CD4-positive, alpha-beta T cell treated with Interleukin-2 at 100 ng/mL for 4 hours (primary cell): ENCODE measurements at regions not wholly inside any gene's neighbourhood (a gene's known extent, or its start where the extent isn't known, plus 50 kb on each side); places are given as distances from the start of the nearest gene placed in this dataset.
A peak's percentile ranks its signal among the peaks of the same experiment; 100 is the strongest.

Experiments used
- DNase-seq: peaks from one replicate; pipeline ENCODE4 v3.0.0-alpha.2; 2020; ENCODE audit warnings: low spot score

DNA sequence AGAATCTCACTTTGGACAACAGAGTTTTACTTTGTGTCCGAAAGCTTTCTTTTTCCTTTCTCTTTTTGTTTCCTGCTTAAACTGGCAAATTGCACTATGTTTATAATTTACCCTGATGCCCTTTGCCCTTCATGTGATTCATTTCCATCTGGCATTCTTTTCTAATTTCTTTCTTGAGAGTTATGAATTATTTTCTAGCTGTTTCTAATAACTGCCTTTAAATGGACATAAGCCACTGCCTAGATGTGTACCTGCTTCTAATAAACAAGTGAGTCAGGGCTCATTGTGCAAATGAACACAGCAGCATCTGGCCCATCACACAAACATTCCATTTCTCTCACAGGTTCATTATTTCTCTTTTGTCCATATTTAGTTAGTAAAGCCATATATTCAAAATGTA is 242.3 kb upstream of the GPRIN3 start:
- no peak for DNase-seq

DNA sequence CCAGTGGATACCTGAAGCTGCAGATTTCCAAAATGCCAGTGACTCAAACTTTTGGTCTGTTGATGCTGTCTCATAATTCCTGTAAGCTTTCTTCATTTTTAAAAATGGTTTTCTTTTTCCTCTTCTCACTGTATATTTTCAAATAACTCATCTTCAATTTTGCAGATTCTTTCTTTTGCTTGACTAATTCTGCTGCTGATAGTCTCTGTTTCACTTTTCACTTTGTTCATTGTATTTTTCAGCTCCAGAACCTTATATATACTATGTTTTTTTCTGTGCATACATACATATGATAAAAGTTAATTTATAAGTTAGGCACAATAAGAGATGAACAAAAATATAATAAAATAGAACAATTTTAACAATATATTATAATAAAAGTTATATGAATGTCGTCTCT is 237.7 kb upstream of the GPRIN3 start:
- no peak for DNase-seq

DNA sequence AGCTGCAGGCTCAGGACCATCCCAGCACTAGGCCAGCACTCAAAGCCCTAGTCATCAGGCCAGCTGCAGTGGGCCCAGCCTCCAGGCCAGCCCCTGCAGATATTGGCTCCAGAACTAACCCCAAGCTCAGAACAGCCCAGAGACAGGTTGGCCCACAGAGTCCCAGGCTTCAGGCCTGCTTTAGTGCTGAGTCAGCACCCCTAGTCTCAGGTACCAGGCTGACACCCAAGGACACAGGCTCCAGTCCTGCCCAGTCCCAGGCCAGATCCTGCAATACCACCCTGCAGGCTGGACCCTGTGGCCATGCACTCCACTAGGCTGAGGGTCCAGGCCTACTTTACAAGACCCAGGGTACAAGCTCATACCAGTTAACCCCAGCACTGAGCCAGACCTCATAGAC is 234.4 kb upstream of the GPRIN3 start:
- no peak for DNase-seq

DNA sequence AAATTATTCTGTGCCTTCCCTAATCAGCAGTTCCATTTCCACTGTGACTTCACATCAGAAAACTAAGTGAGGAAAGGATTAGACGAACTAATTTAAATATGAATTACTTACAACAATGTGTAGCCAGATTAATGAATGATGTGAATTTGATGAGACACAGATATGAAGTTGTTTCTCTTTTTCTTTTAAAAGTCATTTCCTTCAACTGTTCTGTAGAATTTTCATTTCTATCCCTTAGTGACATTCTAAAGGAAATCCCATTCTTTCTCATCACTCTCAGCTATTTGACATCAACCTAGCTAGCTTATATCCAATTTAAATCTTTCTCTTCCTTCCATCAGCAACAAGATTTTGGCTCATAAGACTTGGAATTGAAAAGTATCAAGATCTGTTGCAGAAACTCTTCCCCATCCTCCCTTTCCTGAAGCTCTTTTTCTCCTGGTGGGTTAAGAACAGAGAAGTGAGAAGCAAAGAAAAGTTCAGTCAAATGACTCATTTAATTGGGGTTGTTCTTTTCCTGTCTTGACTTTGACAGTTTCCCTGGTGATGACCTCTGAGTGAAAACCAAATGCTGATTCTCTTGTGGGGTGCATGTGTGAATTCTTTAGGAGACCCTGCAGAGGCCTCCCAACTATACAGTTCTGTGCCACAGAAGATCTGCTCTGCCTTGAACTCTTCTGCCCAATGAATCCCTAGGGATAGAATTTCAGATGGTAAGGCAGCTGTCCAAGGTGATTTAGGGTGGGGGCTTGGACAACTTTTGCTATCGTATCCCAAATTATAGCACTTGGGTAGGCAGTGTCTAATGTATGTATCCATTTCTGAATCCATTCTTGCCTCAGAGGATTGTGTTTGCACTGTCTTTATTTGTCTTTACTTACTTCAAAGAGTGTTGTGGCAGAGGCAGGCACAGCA is 232.5 kb upstream of the GPRIN3 start:
- no peak for DNase-seq

DNA sequence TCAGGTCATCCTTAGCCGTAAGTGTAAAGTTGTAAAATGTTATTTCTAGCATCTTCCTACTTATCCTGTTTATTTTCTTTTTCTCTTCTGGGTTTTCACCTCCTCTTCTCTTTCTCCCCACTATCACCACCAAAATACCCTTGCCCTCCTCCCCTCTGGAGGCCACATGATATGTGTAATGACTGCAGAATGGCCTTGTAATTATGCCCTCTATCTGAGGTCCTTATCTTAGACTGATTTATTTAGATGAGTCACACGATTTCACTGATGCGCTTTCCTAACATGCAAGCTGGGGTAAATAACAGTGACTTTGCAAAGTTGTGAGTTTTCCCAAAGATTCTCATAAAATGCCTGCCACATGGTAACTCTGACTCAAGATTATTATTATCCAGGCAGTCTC is 231.8 kb upstream of the GPRIN3 start:
- DNase-seq: no peak

DNA sequence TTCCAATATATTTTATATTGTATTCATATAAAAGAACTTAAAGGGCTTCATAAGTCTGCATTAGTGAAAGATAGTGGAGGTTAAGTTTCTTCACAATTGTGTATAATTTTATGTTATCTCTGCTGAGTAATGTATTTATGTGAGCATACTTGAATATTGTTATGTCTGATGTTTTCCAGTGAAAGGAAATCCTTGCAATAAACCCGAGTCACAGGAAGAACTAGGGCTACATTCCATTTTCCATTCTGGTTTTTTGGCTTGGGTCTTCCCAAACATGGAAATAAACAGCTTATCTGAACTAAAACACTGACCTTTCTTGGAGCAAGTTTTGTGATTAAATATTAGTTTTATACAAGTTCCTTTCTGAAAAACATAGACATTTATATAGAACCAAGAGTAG is 231.3 kb upstream of the GPRIN3 start:
- DNase-seq: no peak

DNA sequence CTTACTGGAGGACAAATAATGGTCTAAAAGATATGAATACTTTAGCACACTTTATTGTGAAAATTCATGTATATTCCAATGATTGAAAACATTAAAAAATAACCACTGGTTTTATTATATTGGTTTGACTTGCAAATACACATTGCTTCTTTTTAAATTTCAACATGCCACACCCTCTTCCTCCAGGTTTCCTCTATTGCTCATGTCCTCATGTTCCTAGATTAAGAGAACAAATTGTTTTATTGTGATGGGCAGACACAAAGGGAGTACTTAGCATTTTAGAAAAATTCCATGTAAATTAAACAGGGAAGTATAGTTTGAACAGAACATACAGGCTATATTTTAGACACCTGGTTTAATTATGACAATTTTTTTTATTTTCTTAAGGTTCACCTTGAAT is 230.6 kb upstream of the GPRIN3 start:
- no peak for DNase-seq

DNA sequence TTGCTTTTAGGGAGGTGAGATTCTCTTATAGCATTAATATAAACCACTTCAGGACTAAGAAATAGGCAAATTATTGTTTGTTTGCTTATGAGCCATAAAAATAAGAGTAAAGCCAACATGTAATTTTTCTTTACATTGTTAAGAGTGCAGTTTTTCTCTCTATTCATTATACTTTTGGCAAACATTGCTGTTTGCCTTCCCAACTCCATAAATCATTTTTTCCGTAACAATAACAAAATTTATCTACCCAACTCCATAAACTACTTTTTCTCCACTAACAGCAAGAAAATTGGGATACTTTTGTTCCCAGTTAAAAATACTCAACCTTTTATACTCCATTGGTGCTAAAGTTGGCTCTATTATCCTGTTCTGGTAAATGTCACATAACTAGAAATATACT is 229.7 kb upstream of the GPRIN3 start:
- no peak for DNase-seq

DNA sequence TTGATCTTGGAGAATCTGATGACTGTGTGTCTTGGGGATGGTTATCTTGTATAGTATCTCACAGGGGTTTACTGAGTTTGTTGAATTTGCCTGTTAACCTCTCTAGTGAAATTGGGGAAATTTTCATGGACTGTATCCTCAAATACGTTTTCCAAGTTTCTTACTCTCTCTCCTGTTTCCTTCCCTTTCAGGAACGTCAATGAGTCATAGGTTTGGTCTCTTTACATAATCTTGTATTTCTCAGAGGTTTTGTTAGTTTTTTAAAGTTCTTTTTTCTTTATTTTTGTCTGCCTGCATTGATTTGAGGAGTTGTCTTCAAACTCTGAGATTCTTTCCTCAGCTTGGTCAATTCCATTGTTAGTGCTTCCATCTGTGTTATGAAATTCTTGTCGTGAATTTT is 227.7 kb upstream of the GPRIN3 start:
- DNase-seq: no peak

DNA sequence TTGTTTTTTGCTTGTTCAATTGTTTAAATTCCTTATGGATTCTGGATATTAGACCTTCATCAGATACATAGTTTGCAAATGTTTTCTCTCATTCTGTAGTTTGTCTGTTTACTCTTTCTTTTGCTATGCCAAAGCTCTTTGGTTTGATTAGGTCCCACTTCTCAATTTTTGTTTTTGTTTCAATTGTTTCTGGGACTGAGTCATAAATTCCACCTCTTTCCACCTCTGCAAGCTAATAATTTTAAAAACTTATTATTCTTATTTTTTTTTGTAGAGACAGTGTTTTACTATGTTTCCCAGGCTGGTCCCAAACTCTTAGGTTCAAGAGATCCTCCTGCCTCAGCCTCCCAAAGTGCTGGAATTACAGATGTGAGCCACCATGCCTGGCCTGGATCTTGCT is 226.8 kb upstream of the GPRIN3 start:
- no peak for DNase-seq

DNA sequence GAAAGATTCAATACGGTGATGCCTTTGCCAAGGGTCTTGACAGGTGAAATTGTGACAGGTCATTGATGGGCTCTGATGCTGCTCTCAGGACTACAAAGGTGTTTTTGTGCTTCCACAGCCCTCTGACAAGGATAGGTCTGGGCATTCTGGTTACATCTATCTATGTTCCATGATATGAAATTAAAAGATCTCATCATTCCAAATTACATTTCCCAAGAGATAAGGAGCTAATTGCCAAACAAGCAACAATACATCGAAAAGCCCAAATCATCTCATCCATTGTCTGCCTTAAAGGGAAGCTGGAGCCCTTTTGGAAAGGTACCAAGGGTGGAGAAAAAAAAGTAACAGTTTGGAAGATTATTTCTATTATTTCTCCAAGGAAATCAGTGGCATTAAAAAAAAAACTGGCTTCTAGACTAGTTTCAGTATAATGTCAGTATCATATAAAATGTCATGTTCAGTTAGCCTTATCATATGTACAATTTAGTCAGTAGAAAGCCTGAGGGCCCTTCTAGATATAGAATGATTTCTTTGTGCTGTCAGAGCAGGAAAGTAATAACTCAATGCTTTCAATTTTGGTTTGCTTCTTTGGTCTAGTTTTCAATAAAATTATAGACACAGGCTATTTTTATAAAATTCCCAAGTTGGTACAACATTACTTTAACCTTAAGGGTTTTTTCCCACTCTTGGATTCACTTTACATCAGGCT is 224.5 kb upstream of the GPRIN3 start:
- DNase-seq: no peak

DNA sequence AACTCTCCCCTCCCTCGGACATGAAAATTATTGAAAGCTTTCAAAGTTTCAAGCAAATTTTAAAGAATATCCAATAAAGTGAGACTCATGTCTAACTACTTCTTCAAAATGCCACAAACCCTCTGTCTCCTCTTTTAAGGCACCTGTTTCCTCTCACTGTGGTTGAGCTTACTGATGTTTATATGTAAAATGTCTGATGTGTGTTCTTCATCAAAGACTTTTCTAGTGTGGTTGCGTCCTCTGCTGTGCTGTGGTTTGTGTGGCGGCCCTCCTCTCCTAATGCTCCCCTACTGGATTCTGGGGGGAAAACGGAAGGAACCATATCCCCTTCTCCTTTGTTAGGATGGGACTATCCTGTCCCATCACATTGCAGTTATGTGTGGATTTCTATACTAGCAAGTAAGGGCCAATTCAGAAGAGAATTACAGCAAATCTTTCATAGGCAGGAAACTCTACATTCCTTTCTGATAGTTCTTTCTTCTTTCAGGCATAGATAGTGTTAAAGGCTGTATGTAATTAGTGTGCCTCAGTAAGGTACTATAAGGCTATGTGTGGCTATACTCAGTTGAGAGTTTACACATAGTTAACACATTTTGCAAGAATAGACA is 221.0 kb upstream of the GPRIN3 start:
- no peak for DNase-seq

DNA sequence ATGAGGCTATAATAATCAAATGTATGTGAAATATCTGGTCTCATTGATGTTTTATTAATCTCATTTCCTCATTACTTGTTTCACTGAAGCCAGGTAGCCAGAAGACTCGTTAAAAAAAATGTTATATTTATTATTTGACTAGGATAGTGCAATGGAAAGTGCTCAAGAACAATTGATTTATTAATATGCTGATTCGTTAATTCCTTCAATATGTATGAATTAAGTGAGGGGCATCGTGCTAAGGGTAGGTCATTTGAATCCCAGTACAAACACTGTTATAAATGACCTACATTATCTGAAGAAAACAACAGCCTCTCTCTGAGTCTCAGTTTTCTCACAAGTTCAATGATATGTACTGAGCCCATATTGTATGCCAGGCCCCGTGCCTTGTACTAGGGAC is 214.2 kb upstream of the GPRIN3 start:
- no peak for DNase-seq

DNA sequence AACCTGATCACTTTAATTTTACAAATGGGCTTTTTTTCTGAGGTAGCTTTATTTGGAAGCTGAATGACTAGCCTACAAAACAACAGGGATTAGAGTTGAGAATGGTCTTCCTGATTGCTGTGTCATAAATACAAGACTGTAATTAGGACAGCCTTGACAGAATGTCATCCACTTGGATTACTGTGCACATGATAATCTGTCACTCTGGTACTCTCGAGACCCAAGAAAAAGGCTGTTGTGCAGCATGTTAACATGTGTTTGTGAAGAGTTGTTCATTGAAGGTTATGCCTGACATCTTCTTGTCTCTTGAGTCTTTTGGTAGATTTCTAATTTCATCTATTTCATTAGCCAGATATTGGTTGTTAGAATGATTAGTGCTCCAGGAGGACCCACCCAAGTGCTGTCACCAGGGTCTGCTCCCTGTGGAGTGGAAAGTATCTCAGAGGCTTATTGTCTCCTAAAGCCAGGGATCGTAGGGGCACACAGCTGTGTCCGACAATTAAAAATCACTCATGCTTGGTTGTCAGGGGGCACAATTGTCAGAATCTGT is 212.2 kb upstream of the GPRIN3 start:
- no peak for DNase-seq

DNA sequence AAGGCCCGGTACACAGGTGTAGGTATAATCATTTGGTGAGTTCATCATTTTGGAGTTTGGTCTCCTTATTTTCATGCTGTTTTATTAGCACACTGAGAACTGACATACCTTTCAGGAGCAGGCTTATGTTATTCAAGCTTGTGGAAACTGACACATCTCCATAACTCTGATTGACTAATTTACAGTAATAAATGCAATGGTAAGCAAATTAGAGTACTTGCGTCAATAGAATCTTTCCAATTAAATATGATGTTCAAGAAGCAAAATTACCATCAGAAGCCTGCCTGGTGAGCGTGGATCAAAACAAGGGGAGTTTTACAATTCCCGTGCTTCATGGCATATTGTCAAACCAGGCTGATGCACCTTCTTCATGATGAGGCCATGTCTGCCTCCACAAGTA is 210.7 kb upstream of the GPRIN3 start:
- DNase-seq: no peak

DNA sequence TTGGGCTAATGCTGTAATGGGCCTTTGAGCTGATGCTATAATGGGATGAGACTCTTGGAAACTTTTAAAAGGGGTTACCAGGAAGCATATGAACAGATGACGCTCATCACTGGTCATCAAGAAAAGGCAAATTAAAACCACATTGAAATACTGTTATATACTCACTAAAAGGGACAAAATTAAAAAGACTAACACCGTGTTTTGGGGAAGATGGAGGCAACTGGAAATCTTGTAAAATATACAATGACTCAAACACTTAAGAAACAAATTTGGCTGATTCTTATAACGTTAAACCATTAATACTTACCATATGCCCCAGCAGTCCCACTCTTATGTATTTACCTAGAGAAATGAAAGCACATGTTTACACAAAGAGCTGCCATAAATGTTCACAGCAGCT is 207.2 kb upstream of the GPRIN3 start:
- no peak for DNase-seq

DNA sequence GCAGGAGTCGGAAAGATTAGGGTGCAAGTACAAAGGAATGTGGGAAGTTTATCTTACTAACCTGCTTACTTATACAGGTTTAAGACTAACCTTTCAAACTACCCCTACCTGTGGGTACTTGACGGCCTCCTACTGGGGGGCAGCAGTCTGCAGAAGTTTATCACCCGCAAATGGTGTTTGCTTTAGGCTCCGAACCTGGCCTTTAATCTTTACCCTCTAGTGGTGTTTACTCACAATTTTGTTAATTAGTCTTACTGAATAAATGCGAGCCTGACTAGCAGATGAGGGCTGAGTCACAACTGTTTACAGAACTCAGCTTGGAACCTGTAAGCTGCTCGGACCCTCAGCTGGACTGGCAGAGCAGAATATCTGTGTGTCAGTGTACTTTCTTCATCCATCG is 204.2 kb upstream of the GPRIN3 start:
- no peak for DNase-seq

DNA sequence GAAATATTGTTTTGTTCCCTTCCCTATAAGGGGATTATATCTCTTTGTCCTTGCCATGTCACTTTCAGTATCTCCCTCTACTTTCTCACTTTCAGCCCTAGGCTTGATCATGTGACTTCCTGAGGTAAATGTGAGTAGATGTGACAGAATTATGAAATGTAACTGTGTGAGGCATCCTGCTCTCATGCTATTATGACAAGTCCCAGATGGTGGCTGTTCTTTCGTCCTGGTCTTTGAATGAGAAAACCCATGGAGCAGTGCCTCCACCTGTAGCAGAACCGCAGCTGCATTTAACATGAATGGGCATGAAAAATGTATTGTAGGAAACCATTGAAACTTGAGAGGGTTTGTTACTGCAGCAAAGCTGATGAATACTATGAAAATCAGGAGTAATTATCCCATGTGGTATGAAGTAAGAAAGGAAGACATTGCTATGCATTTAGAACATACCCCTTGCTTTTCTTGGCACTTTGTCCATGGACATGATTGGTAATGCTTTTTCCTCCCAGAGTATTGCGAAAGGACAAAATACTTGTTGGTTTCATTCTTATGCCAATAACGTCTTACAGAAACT is 202.2 kb upstream of the GPRIN3 start:
- DNase-seq: peak; percentile 19

DNA sequence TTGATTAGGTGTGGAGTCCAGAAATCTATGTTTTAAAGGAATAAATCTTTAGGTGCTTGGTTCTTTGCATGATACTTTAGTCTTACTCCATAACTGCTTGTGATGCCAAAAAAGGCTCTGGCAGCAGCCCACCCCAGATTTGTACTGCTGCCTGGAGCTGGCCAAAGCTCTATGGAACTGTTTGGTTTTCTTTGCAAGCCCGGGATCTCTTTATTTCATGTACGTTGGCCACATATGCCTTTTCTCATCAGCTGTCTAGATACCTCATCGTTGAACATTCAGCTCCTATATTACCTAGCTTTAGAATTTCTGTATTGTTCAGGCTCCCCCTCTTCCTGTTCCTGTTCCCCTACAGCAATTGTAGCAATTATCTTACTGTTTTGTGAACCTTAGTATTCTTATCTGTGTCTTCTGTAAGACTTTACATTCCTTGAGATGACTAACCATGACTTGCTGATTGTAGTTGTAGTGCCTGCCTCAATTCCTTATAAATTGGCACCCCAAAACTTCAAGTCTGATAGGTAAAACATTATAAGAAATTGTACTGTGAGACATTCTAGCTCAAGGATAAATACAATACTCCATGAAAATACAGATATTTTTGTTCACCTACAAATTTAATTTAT is 199.4 kb upstream of the GPRIN3 start:
- no peak for DNase-seq

DNA sequence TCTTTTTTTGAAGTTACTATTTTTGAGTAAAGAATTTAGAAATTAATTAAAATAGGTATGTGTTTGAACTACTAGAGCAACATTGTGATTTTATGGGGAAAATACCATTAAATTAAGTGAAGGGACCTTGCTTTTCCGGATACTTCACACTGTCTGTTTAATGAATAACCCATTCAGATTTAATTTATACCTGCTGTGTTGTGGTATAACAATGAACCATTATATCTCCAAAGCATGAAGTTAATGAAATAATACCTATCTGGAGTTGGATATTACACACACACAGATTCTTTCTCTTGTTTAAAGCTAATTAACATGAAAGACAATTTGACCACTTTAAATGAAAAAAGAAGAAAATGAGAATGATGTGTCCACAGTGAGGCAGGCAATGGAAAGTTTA is 195.0 kb upstream of the GPRIN3 start:
- no peak for DNase-seq

DNA sequence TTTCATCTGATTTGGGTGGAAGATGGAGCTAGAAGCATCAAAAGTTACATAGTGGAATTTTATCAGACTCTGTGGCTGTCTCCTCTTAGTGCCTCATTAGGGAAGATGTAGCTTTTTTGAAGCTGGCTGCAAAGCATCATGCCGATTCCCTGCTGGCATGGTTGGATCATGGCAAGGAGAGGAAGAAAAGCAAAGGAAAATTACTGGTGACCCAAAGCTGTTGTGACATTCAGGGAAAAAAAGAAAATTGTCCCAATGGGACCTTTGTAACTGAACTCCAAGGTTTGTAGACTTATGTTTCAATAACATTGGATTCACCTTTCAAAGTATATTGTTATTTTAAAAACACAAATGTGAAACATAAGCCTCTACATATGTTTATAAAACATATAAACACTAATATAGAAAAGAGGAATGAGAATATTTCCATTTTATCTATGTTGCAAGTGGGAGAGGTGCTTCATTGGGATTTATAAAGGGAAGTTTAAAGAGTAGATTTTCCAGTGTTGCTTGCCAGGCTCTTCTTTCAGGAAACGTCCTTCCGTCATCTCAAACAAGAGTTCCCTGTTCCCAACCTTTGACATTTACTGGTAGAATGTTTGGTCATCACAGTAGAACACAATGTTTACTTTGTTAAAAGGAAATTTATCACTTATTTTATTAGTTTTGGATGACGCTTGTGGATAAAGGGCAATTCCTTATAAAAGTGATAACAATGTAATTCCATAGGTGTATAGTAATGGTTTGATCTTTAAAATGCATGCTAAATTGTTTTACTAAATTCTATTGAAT is 190.1 kb upstream of the GPRIN3 start:
- DNase-seq: no peak
